ENCODE measurements at regions not wholly inside any gene's neighbourhood (a gene's known extent, or its start where the extent isn't known, plus 50 kb on each side); places are given as distances from the start of the nearest gene placed in this dataset.

- DNase-seq, result peak in 6 of 14 donors; percentile 31 to 56 (median 42)
These were observed 88.0 kb upstream of the ZNF648 start for GRCh38 chr1:182149411-182149965.

- no peak for DNase-seq
These were observed 86.4 kb upstream of the ZNF648 start for GRCh38 chr1:182147951-182148350.

GRCh38 chr1:182147136-182147820 is 85.8 kb upstream of the ZNF648 start:
- DNase-seq, result no peak

GRCh38 chr1:182146286-182146685 is 84.8 kb upstream of the ZNF648 start:
- DNase-seq, result no peak

DNA sequence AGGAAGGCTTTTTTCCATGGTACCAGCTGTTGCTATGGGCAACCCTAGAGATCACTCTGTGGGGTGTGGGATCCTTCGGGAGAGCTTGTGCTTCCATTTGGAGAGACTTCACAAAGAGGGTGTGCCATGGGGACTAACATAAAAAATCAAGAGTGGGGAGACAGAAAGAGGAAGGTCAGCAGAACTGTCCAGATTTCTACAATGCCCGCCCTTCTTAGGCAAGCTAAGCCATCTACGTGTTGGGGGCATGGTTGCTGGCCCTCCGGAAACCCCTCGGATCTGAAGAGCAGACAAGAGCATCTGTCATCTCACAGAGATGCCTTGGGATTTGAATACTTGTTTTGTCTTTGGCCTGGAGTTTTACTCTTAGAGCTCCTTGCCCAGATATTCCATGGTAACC is 83.9 kb upstream of the ZNF648 start:
- no peak for DNase-seq

DNA sequence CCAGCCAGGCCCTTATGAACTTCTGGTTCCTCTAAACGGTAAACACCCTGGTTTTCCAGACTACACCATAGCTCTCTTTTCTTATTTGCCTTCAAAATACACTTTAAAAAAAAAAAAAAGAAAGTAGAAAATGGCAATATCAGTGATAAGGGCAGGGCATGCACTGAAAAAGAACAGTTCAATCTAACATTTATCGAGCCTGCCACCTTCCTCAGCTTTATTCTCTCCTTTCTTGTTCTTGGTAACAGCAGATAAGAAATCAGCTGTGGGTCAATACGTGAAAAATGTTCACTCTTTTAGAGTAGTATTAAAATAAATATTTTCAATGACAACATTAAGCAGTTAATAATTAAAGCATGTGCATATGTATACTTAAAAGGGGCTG is 83.1 kb upstream of the ZNF648 start:
- DNase-seq, result no peak

GRCh38 chr1:182143825-182144645 is 82.5 kb upstream of the ZNF648 start:
- peak in 13 of 14 donors; percentile 23 to 86 (median 72) for DNase-seq

DNA sequence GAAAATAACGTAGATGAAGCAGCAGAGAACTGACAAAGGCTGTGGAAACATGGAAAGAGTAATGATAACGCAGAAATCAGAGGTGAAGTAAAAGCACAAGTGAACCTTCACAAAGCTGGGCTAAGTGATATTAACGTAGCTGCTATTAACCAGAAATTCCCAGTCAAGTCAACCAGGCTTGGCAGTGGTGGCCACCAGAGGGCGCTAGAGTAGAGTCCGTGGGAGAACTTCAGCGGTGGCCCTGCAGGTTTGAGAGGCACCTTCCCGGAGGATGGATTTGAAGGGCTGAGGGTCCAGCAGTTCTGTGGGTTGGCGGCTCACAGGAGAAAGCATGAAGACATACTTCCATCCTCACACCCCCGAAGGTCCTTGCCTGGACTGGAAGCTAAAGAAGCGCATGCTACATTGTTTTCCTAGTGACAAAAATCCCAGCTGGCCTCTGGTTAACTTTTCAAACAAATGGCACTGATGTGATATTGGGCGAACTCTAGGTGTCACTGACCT is 81.7 kb upstream of the ZNF648 start:
- peak; percentile 11 to 94 (median 82) for DNase-seq

DNA sequence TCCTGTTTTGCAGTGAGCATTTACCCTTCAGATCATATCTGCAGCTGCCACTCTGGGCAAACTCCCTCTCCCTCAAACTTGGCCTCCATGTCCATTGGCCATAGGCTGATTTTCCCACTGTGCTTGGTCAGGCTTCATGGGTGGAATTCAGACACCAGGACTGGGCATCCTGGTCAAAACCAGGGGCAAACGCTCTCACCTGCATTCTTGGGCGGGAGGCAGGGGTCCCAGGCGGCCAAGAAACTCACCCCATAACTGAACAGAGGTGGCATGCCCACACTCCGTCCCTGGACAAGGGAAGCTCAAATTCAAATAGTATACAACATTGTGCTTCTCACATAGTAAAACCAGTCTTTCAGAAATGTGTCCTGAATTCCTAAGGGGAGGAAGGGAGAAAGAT is 81.1 kb upstream of the ZNF648 start:
- no peak for DNase-seq

GRCh38 chr1:182141040-182141439 is 79.5 kb upstream of the ZNF648 start:
- no peak for DNase-seq

GRCh38 chr1:182139496-182139895 is 78.0 kb upstream of the ZNF648 start:
- DNase-seq, result no peak

- no peak for DNase-seq
These were observed 76.0 kb upstream of the ZNF648 start for GRCh38 chr1:182137546-182137945.

GRCh38 chr1:182135946-182136345 is 74.4 kb upstream of the ZNF648 start:
- no peak for DNase-seq

DNA sequence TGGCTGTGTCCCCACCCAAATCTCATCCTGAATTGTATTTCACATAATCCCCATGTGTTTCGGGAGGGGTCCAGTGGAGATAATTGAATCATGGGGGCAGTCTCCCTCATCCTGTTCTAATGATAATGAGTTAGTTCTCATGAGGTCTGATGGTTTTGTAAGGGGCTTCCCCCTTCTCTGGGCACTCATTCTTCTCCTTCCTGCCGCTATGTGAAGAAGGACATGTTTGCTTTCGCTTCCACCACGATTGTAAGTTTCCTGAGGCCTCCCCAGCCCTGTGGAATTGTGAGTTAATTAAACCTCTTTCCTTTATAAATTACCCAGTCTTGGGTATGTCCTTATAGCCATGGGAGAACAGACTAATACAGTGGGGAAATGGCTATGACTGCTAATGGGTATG is 72.7 kb upstream of the ZNF648 start:
- no peak for DNase-seq

GRCh38 chr1:182133181-182133580 is 71.7 kb upstream of the ZNF648 start:
- no peak for DNase-seq

GRCh38 chr1:182129398-182129797 is 67.9 kb upstream of the ZNF648 start:
- DNase-seq, result peak in 1 of 14 donors; percentile 20

- no peak for DNase-seq
These were observed 67.0 kb upstream of the ZNF648 start for GRCh38 chr1:182128502-182128901.

- DNase-seq, result no peak
These were observed 66.1 kb upstream of the ZNF648 start for GRCh38 chr1:182127656-182128055.

- no peak for DNase-seq
These were observed 64.8 kb upstream of the ZNF648 start for GRCh38 chr1:182126272-182126800.

GRCh38 chr1:182122913-182123260 is 61.4 kb upstream of the ZNF648 start:
- no peak for DNase-seq

- DNase-seq, result no peak
These were observed 60.9 kb upstream of the ZNF648 start for GRCh38 chr1:182122256-182122912.

DNA sequence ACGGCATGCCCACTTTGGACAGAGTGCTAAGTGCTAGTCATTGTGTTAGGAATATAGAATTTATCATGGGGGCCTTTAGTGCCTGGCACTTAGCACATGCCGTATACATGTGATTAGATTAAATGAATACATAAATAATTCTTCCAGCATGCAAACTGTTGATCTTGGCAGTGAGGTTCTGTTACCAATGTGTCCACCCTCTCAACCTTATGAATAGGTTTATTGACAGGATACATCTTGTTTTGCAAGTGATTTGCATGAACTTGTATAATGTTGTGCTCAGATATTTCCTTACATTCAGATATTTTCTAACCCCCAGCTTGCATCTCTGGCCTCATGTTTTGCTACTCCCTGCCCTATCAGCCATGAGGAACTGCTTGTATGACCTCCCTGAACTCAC is 60.3 kb upstream of the ZNF648 start:
- DNase-seq, result no peak

All from C1 segment of cervical spinal cord (tissue), 14 donors.